Right renal pelvis (tissue), 4 donors: ENCODE measurements at regions not wholly inside any gene's neighbourhood (a gene's known extent, or its start where the extent isn't known, plus 50 kb on each side); places are given as distances from the start of the nearest gene placed in this dataset.
A peak's percentile ranks its signal among the peaks of the same experiment; 100 is the strongest.

ENCODE experiments used
- DNase-seq, 4 donors: peaks; one replicate each; pipeline ENCODE4 v3.0.0-alpha.2; 2013; ENCODE audit warnings: low read depth in 4 of 4, low spot score in 3 of 4, missing footprints in 1 of 4

- DNase-seq = no peak
Observed at GRCh38 chr10:42932735-42933447, 144.0 kb upstream of the RET start.

GRCh38 chr10:42933448-42934340 is 143.2 kb upstream of the RET start:
- DNase-seq = peak in 2 of 4 donors; percentile 44 to 45

GRCh38 chr10:42934351-42934811 is 142.5 kb upstream of the RET start:
- no peak for DNase-seq

- no peak for DNase-seq
Observed at GRCh38 chr10:42934842-42935241, 142.0 kb upstream of the RET start.

GRCh38 chr10:42935466-42935865 is 141.4 kb upstream of the RET start:
- no peak for DNase-seq

GRCh38 chr10:42936580-42936979 is 140.3 kb upstream of the RET start:
- no peak for DNase-seq

GRCh38 chr10:42937048-42937447 is 139.8 kb upstream of the RET start:
- no peak for DNase-seq

GRCh38 chr10:42937649-42938180 is 139.2 kb upstream of the RET start:
- DNase-seq = no peak

- DNase-seq = no peak
Observed at GRCh38 chr10:42938351-42938750, 138.5 kb upstream of the RET start.

GRCh38 chr10:42939237-42939636 is 137.6 kb upstream of the RET start:
- DNase-seq = no peak

- DNase-seq = no peak
Observed at GRCh38 chr10:42939685-42940366, 137.0 kb upstream of the RET start.

- DNase-seq = no peak
Observed at GRCh38 chr10:42940487-42941294, 136.2 kb upstream of the RET start.

- DNase-seq = no peak
Observed at GRCh38 chr10:42941295-42941644, 135.6 kb upstream of the RET start.

- DNase-seq = no peak
Observed at GRCh38 chr10:42941790-42942189, 135.1 kb upstream of the RET start.

- DNase-seq = no peak
Observed at GRCh38 chr10:42942279-42942950, 134.5 kb upstream of the RET start.

GRCh38 chr10:42943025-42943818 is 133.6 kb upstream of the RET start:
- DNase-seq = no peak

GRCh38 chr10:42948040-42948439 is 128.8 kb upstream of the RET start:
- no peak for DNase-seq

- no peak for DNase-seq
Observed at GRCh38 chr10:42949287-42949686, 127.6 kb upstream of the RET start.
